ENCODE measurements at regions not wholly inside any gene's neighbourhood (a gene's known extent, or its start where the extent isn't known, plus 50 kb on each side); places are given as distances from the start of the nearest gene placed in this dataset.

- Histone ChIP-seq H3K36me3 (ENCODE audit: control insufficient read depth, insufficient read depth, low read length) (no peaks in the 10 kb centered on the region), H3K4me3 (ENCODE audit: low read length) (no peak overlapping the region), H3K4me1 (ENCODE audit: control insufficient read depth, insufficient read depth, low read length) (peaks cover 19% of the 10 kb centered on the region), H3K27me3 (ENCODE audit: control insufficient read depth, insufficient read depth, low read length) (peaks cover 6% of the 10 kb centered on the region), H3K9me3 (replicated peaks; ENCODE audit: control insufficient read depth, low read depth, low read length) (no peaks in the 10 kb centered on the region), H3K27ac (ENCODE audit: low read length) (no peak overlapping the region)
- no peak for DNase-seq
- 74% methylated on average over 3 of the region's 4 CpGs for WGBS (ENCODE audit: insufficient coverage)
These were observed 126.4 kb upstream of the DLX2 start for GRCh38 chr2:172229125-172229524.

- Histone ChIP-seq H3K4me3 (ENCODE audit: low read length) (no peak overlapping the region), H3K4me1 (ENCODE audit: control insufficient read depth, insufficient read depth, low read length) (peaks cover 30% of the 10 kb centered on the region), H3K36me3 (ENCODE audit: control insufficient read depth, insufficient read depth, low read length) (no peaks in the 10 kb centered on the region), H3K27me3 (ENCODE audit: control insufficient read depth, insufficient read depth, low read length) (peaks cover 18% of the 10 kb centered on the region), H3K9me3 (replicated peaks; ENCODE audit: control insufficient read depth, low read depth, low read length) (no peaks in the 10 kb centered on the region), H3K27ac (ENCODE audit: low read length) (no peak overlapping the region)
- DNase-seq, result no peak
- WGBS (ENCODE audit: insufficient coverage), result no CpG with 5 or more reads among the region's 5 CpGs
These were observed 127.7 kb upstream of the DLX2 start for GRCh38 chr2:172230332-172230888.

- no peak overlapping the region for H3K4me3 ChIP-seq (ENCODE audit: low read length)
- WGBS (ENCODE audit: insufficient coverage), result 70% methylated on average over 3 of the region's 6 CpGs
- H3K4me1 ChIP-seq (ENCODE audit: control insufficient read depth, insufficient read depth, low read length), result peaks cover 31% of the 10 kb centered on the region
- no peaks in the 10 kb centered on the region for H3K36me3 ChIP-seq (ENCODE audit: control insufficient read depth, insufficient read depth, low read length)
- peaks cover 20% of the 10 kb centered on the region for H3K27me3 ChIP-seq (ENCODE audit: control insufficient read depth, insufficient read depth, low read length)
- DNase-seq, result peak; percentile 53
- H3K27ac ChIP-seq (ENCODE audit: low read length), result no peak overlapping the region
- H3K9me3 ChIP-seq (replicated peaks; ENCODE audit: control insufficient read depth, low read depth, low read length), result no peaks in the 10 kb centered on the region
These were observed 128.2 kb upstream of the DLX2 start for GRCh38 chr2:172230889-172231401.

- no peaks in the 10 kb centered on the region for H3K9me3 ChIP-seq (replicated peaks; ENCODE audit: control insufficient read depth, low read depth, low read length)
- H3K36me3 ChIP-seq (ENCODE audit: control insufficient read depth, insufficient read depth, low read length), result no peaks in the 10 kb centered on the region
- peaks cover 20% of the 10 kb centered on the region for H3K27me3 ChIP-seq (ENCODE audit: control insufficient read depth, insufficient read depth, low read length)
- H3K4me3 ChIP-seq (ENCODE audit: low read length), result no peak overlapping the region
- WGBS (ENCODE audit: insufficient coverage), result 100% methylated on average over 1 of the region's 3 CpGs
- H3K4me1 ChIP-seq (ENCODE audit: control insufficient read depth, insufficient read depth, low read length), result peaks cover 31% of the 10 kb centered on the region
- DNase-seq, result no peak
- no peak overlapping the region for H3K27ac ChIP-seq (ENCODE audit: low read length)
These were observed 128.8 kb upstream of the DLX2 start for GRCh38 chr2:172231508-172231907.

- WGBS (ENCODE audit: insufficient coverage), result 45% methylated on average over 4 of the region's 9 CpGs
- Histone ChIP-seq H3K4me1 (ENCODE audit: control insufficient read depth, insufficient read depth, low read length) (peaks cover 31% of the 10 kb centered on the region), H3K27me3 (ENCODE audit: control insufficient read depth, insufficient read depth, low read length) (peaks cover 22% of the 10 kb centered on the region), H3K27ac (ENCODE audit: low read length) (no peak overlapping the region), H3K36me3 (ENCODE audit: control insufficient read depth, insufficient read depth, low read length) (no peaks in the 10 kb centered on the region), H3K4me3 (ENCODE audit: low read length) (no peak overlapping the region), H3K9me3 (replicated peaks; ENCODE audit: control insufficient read depth, low read depth, low read length) (no peaks in the 10 kb centered on the region)
- DNase-seq, result no peak
These were observed 130.2 kb upstream of the DLX2 start for GRCh38 chr2:172232708-172233396.

- peaks cover 22% of the 10 kb centered on the region for H3K27me3 ChIP-seq (ENCODE audit: control insufficient read depth, insufficient read depth, low read length)
These were observed 131.5 kb upstream of the DLX2 start for GRCh38 chr2:172233987-172234715.

GRCh38 chr2:172234716-172235691, 132.3 kb upstream of the DLX2 start:
- no peak for DNase-seq
- peaks cover 22% of the 10 kb centered on the region for H3K27me3 ChIP-seq (ENCODE audit: control insufficient read depth, insufficient read depth, low read length)
- whole genome bisulfite sequencing (ENCODE audit: insufficient coverage), result 2% methylated on average over 52 of the region's 65 CpGs

More at GRCh38 chr2:172233987-172234715, 131.5 kb upstream of the DLX2 start:
- no peaks in the 10 kb centered on the region for H3K9me3 ChIP-seq (replicated peaks; ENCODE audit: control insufficient read depth, low read depth, low read length)
- peaks cover 31% of the 10 kb centered on the region for H3K4me1 ChIP-seq (ENCODE audit: control insufficient read depth, insufficient read depth, low read length)
- peak overlapping the region; percentile 44 for H3K4me3 ChIP-seq (ENCODE audit: low read length)
- H3K36me3 ChIP-seq (ENCODE audit: control insufficient read depth, insufficient read depth, low read length), result no peaks in the 10 kb centered on the region
- 36% methylated on average over 7 of the region's 9 CpGs for WGBS (ENCODE audit: insufficient coverage)
- H3K27ac ChIP-seq (ENCODE audit: low read length), result peak overlapping the region; percentile 22
- no peak for DNase-seq

GRCh38 chr2:172239944-172240590, 137.4 kb upstream of the DLX2 start:
- H3K27ac ChIP-seq (ENCODE audit: low read length), result no peak overlapping the region

More at GRCh38 chr2:172234716-172235691, 132.3 kb upstream of the DLX2 start:
- Histone ChIP-seq H3K27ac (ENCODE audit: low read length) (peak overlapping the region; percentile 25), H3K4me1 (ENCODE audit: control insufficient read depth, insufficient read depth, low read length) (peaks cover 30% of the 10 kb centered on the region), H3K4me3 (ENCODE audit: low read length) (peak overlapping the region; percentile 44), H3K9me3 (replicated peaks; ENCODE audit: control insufficient read depth, low read depth, low read length) (no peaks in the 10 kb centered on the region), H3K36me3 (ENCODE audit: control insufficient read depth, insufficient read depth, low read length) (no peaks in the 10 kb centered on the region)

GRCh38 chr2:172241222-172241621, 138.5 kb upstream of the DLX2 start:
- Histone ChIP-seq H3K4me3 (ENCODE audit: low read length) (no peak overlapping the region), H3K36me3 (ENCODE audit: control insufficient read depth, insufficient read depth, low read length) (no peaks in the 10 kb centered on the region), H3K9me3 (replicated peaks; ENCODE audit: control insufficient read depth, low read depth, low read length) (no peaks in the 10 kb centered on the region), H3K4me1 (ENCODE audit: control insufficient read depth, insufficient read depth, low read length) (no peaks in the 10 kb centered on the region), H3K27ac (ENCODE audit: low read length) (no peak overlapping the region), H3K27me3 (ENCODE audit: control insufficient read depth, insufficient read depth, low read length) (peaks cover 2% of the 10 kb centered on the region)
- 71% methylated on average over 2 of the region's 3 CpGs for WGBS (ENCODE audit: insufficient coverage)
- no peak for DNase-seq

More at GRCh38 chr2:172239944-172240590, 137.4 kb upstream of the DLX2 start:
- Histone ChIP-seq H3K36me3 (ENCODE audit: control insufficient read depth, insufficient read depth, low read length) (no peaks in the 10 kb centered on the region), H3K4me1 (ENCODE audit: control insufficient read depth, insufficient read depth, low read length) (peaks cover 4% of the 10 kb centered on the region), H3K27me3 (ENCODE audit: control insufficient read depth, insufficient read depth, low read length) (peaks cover 7% of the 10 kb centered on the region), H3K9me3 (replicated peaks; ENCODE audit: control insufficient read depth, low read depth, low read length) (no peaks in the 10 kb centered on the region), H3K4me3 (ENCODE audit: low read length) (no peak overlapping the region)
- WGBS (ENCODE audit: insufficient coverage), result 88% methylated on average over 4 of the region's 8 CpGs
- DNase-seq, result no peak

Measured in muscle of leg (tissue), 3 donors.